GM19238 (cell line): ENCODE measurements at regions not wholly inside any gene's neighbourhood (a gene's known extent, or its start where the extent isn't known, plus 50 kb on each side); places are given as distances from the start of the nearest gene placed in this dataset.
"Not testable (repeated sequence)": the region's sequence is repeated elsewhere in the genome, so short reads cannot be mapped to it uniquely, and the experiment has no call there.

Experiments
- DNase-seq: peaks from one replicate; pipeline ENCODE4 v3.0.0; 2011; ENCODE audit warnings: low spot score; ENCODE audit not compliant: insufficient read length

DNA sequence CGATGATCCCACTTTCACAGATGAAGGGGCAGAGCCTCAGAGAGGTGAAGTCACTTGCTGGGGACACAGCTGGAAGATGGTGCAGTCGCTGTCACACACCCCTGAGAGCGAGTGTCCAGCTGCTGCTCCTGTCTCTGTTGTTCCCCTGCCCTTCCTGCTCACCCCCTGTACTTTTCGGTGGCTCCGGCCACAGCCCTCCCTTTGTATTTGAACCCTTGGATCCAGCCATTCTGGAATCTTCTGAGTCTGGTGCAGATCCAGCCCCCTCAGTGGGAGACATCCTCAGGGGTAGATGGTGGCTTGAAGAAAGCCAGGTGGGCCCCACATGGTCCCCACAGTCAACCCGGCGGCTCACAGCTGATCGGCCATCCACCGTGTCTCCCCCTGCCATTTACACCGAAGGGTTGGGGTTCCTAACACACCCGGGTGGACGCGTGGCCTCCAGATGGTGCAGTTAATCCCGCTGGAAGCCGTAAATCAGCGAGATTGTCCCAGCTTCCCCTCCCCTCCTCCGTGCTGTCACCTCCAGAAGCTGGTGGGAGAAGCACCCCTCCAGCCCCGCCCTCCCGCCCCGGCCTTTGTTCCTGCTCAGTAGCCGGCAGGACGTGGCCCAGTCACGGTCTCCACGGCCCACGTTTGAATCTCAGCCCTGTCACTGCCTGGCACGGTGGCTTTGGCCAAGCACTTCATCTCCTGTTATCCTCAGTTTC, 204.8 kb downstream of the C9orf50 start:
- no peak for DNase-seq

DNA sequence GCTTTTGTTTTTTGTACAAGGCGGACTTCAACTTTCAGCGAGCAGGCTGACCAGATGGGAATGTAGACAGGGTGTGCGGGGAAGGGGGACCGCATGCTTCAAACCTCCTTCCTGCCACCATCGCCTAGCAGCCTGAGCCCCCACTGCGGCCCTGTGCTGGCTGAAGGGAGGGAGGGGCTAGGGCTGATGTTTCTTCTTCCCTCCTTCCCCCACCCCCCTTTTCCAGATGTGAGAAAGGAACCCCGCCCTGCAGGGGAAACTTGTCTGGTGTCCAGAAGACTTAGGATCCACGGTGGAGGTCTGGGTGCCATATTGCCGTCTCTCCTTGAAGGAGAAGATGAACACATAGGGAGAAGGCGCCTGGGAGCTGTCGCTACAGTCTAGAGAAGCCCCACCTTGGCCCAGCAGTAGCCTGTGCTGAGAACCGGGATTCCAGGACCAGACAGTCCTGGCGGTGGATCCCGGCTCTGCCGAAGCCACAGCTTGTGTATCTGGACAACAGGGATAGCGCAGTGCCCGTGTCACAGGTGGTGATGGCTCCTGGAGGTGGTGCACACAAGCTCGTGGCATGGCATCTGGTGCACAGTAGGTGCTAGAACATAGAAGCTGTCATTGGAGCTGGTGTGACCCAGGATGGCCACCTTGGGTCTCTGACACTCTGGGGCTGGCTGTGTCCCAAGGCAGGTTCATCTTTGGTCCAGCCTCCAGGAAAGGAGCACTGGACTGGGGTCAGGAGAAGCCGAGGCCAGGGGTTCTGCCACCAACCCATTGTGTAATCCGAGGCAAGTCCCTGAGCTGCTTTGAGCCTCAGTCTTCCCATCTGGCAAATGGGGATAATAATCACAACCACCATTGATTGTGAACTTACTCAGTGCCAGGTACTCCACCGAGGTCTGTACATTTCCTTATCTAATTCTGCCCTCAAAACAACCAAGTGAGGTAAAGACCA, 205.6 kb downstream of the C9orf50 start:
- no peak for DNase-seq

DNA sequence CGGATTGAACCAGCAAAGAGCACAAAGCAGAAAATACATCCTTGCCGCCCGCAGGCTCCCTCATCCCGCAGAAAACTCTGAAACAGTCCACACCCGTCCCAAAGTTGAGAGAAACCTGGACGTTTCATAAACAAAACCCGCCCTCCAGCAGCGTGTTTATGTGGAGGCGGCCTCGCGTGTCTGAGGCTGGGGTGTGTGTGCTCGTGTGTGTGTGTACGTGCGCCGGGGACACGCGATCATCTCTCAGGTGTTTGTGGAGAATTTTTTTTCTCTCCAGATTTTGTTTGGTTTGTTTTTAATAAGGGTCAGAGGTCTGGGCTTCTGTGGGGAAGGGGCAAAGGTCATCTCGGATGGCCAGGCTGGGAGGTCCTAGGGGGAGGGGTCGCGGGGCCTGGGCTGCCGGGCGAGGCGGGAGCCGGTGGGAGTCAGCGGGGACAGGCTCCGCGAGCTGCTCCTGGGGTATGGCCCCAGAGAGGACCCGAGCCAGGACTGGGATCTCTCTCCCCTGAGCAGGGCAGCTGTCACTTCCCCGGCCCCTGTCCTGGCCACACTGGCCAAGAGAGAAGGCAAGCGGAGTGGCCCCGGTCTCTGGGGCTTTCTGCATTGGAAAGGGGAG, 206.4 kb downstream of the C9orf50 start:
- no peak for DNase-seq

DNA sequence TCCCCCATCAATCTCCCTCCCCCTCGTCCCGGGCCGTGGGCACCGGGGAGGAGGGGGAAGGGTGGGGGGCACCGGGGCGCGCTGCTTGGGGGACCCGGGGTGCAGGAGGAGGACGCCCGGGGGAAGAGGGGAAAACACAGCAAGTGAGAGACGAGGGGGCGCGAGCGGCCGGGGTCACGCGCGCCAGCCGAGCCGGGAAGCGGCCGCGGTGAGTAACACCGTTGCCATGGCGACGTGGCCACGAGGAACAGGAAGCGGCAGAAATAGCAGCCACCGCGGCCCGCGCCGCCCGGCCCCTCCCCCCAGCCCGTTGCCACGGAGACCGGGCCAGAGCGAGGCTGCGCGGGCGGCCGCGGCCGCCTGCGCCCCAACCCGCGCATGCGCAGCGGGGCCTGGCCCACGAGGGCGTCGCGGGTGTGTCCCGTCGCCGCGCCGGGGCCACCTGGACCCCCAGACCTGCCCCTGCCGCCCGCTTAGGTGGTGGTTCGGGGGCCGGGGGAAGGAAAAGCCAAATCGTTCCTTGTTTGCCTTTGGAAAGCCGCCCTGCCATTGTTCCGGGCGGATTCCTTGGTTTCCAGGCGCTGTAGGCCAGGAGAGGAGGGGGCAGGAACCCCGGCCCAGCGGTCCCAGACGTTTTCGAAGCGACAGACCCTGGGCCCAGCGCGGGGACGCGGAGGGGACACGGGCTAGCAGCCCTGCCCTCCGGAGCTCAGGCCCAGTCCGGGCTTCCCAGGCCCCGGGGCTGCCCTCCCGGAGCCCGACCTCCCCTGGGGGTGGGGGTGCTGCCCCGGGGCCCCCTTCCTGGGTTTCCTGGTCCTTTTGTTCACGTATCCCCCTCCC, 207.1 kb downstream of the C9orf50 start:
- peak; percentile 98 for DNase-seq

DNA sequence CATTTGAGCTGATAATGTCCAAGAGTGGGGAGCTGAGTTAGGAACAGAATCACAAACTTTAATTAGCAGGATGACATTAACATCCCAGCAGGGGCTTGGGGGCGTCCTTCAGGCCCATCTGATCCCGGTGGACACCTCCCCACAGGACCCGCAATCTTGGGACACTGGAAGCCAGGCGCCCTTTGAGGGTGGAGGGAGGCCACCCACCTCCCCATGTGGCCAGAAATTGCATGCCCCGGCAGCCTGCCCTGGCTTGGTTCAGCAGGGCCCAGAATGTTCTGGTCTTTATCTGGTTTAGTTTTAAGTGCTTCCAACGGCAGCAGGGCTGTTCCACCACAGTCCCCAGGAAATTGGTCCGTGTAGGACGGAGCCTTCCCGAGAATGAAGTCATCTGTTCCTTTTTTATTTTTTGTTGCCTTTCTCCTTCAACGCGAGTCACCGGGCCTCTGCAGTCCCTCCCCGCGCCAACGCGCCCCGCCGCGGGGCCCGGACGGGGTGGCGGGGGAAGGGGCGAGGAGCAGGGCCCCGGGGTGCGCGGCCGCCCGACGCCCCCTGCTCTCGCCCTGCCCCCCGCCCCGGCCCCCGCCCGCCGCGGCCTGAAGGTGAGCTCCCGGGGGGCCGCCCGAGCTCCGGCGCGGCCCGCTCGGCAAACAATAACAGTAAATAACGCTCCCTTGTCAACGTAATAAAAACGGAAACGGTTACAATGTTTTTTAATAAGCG, 207.9 kb downstream of the C9orf50 start:
- no peak for DNase-seq

DNA sequence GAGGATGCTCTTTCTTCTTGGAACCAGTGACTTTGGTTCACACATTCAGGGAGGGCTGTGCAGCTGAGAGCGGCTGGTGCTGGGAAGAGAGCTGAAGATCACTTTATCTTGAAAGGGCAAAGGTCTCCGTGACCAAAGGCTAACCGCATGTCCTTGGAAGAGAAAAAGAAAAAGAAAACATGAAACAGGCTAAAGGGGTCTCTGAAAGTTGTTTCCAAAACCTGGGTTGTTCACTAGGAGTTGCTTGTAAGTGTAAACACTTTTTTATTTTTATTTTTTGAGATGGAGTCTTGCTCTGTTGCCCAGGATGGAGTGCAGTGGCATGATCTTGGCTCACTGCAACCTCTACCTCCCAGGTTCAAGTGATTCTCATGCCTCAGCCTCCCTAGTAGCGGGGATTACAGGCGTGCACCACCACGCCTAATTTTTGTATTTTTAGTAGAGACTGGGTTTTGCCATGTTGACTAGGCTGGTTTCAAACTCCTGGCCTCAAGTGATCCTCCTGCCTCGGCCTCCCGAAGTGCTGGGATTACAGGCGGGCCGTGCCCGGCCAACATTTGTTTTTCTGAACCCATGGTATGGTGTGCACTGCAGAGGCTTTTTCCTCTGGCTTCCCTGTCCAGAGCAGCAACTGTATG, 208.6 kb downstream of the C9orf50 start:
- not testable (repeated sequence) for DNase-seq

DNA sequence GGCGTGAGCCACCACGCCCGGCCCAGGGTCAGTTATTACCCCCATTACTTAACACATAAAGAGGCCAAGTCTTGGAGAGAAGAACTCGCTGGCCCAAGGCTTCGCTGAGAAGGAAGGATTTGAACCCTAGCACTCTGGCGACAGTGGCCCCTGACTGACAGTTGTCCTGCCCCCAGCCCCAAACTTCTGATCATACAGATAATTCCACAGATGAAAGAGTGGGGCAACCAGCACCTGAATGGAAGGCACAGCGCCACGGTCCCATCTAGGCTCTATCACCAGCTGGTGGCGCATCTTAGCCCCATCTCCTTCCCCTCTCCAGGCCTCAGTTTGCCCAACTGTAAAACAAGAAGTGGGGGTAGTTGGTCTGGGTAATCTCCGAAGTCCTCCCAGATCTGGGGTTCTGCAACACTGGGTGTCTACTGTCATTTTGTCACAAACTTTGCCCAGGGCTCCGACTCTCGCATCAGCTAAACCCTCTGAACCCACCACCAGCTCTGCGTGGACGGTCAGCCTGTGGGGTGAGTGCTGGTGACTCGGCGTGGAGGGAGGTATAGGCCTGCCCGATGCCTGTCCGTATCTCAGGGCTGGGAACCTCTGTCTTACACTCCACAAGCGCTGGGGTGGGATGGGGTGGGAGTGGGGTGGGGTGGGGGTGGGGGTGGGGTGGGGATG, 209.3 kb downstream of the C9orf50 start:
- no peak for DNase-seq

DNA sequence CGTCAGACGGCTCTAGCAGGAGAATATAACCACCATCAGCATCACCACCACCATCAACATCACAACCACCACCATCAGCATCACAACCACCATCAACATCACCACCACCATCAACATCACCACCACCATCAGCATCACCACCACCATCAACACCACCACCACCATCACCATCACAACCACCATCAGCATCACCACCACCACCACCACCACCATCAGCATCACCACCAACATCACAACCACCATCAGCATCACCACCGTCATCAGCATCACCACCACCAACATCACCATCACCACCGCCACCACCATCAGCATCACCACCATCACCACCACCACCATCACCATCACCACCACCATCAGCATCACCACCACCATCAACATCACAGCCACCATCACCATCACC, 210.7 kb downstream of the C9orf50 start:
- DNase-seq, result no peak

DNA sequence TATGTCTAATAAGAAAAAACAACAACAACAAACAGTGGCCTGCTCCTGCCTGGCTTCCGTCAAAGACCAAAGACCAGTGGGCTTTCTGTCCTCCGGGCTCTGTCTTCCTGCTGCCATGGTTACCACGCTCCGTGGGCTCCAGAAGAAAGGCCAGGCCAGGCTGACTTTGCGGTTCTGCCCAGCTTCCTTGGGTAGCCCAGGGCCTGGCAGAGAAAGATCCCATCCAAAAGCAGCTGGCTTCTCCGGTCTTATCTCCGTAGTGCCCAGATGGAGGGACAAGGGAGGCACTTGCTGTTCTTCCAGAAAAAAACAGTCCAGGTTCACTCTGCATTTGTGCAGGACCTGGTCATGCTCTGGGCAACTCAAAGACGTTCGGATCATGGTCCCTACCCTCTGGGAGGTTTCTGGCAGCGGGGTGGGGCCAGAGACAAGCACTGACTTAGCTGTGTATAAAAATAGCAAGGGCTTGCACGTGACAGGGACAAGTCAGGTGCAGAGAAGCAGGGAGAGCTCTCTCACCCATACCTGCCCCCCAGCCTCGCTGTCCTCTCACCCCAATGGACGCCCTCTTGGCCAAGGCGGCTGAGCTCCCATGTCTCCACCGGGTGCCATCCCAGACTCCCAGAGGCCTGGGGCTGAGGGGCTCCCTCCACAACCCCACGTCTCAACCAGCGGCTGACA, 212.2 kb downstream of the C9orf50 start:
- no peak for DNase-seq

DNA sequence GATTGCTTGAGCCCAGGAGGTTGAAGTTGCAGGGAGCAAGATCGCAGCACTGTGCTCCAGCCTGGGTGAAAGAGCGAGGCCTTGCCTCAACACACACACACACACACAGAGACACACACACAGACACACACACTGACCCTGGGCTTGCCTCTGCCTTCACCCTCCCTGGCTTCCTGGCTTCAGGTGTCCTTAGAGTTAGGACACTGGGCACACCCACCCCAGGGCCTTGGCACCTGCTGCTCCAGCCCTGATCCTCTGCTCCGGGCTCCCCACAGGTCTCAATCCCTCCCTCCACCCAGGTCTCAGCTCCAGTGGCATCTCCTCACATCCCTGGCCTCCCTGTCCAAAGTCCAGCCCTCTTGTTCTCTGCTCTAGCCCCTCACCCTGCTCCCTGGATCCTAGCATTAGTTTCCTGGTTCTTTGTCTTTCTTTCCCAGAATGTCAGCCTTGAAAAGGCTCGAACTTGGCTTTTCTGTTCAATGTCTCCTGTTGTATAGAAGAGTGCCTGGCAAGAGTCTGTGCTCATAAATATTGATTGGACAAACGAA, 212.9 kb downstream of the C9orf50 start:
- no peak for DNase-seq

DNA sequence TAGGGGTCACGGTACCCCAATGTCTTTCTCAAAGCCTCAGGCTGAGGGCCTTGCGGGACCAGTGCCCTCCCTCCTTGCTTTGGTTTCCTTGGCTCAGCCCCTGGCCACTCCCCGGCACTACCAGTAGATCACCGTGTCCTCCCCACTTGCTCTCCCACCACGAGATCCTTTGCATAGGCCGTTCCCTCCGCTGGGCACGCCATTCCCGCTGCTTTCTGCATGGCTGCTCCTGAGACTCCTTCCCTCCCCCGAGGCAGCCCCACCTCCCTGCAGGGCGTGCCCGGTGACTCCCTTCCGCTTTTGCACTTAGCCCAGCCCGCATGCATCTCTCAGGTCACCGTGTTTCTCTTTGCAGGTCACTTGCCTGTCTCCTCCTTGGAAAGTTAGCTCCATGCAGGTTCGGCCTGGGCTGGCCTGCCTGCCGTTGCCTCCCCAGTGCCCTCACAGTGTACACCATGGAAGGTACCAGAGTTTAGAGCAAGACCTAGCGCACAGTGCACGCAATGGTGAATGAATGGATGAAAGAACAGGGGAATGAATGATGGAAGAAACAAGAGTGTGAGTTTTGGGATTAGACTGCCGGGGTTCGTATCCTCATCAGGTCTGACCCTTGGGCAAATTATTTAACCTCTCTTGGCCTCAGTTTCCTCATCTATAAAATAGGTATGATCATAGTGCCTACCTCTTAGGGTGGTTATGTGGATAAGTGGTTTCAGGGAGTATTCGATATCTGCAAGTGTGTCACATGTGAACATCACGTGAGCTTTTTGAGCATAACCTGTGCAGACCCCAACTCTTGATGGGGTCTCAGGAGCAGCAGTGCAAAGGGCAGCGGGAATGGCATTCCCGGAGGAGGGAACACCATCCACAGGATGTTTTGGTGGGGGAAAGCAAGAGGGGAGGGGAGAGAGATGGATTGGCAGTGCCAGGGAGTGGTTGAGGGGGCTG, 214.3 kb downstream of the C9orf50 start:
- DNase-seq, result no peak

DNA sequence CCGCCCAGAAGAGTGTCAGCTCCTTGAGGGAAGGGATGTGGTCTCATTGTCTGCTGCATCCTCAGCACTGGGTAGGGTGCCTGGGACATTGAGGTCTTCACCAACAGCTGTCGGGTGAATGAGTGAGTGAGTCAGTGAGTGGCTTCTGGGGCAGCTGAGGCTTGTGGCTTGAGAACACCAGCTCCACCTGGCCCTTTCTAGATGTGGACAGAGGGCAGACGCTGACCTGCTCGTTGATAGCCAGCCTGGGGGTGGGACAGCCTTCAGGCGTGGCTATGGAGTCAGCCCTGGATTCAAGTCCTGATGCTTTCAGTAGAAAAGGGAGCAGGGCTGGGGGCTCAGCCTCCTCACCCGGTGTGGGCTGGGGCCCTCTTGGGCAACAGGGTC, 215.1 kb downstream of the C9orf50 start:
- no peak for DNase-seq

DNA sequence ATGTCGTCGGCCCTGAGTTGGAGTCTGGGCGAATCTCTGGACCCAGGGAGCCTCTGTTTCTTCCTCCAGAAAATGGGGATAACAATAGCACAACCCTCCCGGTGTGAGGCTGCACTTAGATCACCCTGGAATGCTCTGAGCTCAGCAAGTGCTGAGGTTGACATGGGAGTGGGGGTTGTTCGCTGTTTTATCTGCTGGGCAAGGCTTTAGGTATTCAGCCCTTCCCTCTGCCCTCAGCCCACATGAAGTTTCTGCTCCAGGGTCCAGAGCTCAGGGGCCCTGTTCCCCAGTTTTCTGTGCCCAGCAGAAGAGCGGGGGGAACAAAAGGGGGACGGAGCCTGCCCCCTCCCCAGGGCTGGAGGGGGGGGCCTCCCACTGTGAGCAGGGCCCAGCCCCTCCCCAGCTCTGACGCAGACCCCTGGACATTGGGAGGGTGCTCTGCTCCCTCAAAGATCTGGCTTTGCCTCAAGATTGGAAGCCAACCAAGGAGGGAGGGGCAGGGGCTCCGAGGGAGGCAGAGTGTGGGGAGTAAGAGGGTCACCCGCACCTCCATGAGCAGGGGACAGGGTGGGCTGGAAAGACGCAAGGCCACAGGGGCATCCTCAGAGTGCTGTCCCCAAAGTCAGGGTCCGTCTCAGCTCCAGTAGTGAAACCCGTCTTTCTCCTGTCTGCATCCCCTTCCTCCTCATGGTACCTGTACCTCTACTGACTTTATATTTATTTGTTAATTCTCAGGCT, 215.6 kb downstream of the C9orf50 start:
- no peak for DNase-seq

DNA sequence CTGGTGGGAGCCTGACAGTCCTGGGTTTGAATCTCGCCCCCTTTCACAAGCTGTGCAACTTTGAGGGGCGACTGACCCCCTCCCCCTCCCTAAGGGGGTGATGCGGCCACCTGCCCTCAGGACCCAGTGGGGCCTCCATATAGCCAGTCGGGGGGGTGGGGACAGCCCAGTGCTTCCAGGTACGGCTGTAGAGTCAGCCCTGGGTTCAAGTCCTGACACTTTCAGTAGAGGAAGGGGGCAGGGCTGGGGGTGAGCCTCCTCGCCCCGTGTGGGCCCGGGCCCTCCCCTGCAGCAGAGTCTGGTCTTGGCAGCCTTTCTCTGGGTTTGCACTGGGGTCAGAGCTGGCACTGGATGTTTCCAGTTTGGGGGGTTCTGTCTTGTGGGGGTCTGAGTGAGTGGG, 216.3 kb downstream of the C9orf50 start:
- no peak for DNase-seq

DNA sequence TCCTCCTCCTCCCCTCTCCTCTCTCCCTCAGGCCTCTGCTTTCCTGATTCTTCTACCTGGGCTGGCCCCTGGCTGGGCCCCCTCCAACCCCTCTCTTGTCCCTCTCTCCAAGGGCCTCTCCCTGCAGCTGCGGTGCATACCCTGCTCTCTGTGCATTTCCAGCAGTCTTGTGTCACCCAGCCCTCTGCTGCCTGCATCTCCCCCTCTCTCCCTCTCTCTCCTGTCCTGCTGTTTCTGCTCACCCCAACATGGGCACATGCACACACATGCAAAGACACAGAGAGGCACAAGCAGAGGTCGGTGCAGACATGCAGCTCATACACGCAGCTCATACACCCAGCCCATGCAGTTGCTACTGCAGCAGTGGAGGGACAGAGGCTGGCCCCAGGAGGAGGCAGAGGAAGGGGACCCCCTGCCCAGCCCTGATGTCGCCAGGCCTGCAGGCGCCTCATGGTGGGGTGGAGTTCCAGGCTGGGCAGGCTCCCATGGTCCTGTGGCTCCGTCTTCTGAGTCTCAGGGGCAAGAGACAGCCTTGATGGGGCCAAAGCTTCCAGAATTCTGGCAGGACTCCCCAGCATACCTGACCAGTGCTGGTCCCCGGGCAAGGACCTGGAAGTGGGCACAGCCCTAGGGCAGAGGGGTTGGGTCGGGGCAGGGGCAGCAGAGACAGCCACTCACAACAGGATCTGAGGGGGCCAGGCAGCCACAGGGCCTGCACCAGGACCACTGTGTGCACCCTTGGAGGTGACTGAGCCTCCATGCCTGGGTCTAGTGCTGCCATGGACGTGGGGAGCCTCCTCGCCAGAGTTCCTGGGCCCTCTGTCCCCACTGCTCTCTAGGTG, 216.9 kb downstream of the C9orf50 start:
- no peak for DNase-seq
